Astrocyte of the spinal cord (primary cell): ENCODE measurements at regions not wholly inside any gene's neighbourhood (a gene's known extent, or its start where the extent isn't known, plus 50 kb on each side); places are given as distances from the start of the nearest gene placed in this dataset.

Source experiments
- DNase-seq: peaks from one replicate; pipeline ENCODE4 v3.0.0; 2011; ENCODE audit warnings: low read depth, low spot score
- H3K4me3 ChIP-seq: 2 replicates; pipeline ENCODE4 v1.5.1; 2011; ENCODE audit warnings: low read depth, mild to moderate bottlenecking, low read length, moderate library complexity
- in situ Hi-C: cut with HindIII; loops from 2 replicates; pipeline ENCODE4 v1.10.0; 2017; ENCODE audit warnings: low sequenced_read_pairs
- TF ChIP-seq, protein P1 (sequence below): IDR thresholded peaks from 2 replicates; pipeline ENCODE4 v1.5.1; 2012; ENCODE audit warnings: low read depth, mild to moderate bottlenecking, low read length, inconsistent platforms

DNA sequence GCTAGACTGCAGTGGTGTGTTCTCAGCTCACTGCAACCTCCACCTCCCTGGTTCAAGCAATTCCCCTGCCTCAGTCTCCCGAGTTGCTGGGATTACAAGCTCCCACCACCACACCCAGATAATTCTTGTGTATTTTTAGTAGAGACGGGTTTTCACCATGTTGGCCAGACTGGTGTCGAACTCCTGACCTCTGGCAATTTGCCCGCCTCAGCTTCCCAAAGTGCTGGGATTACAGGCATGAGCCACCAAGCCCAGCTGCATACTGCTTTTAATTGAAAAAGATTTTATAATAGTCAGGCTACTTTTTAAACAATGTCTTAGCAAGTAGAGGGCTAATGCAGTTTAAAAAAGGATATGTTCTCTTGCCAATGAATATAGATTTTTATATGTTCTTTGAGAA, 668.9 kb downstream of the SLC6A15 start:
- no peak overlapping the region for H3K4me3 ChIP-seq
- no peak for DNase-seq
- in situ Hi-C loops: no loop called here
- TF ChIP-seq, protein P1, sequence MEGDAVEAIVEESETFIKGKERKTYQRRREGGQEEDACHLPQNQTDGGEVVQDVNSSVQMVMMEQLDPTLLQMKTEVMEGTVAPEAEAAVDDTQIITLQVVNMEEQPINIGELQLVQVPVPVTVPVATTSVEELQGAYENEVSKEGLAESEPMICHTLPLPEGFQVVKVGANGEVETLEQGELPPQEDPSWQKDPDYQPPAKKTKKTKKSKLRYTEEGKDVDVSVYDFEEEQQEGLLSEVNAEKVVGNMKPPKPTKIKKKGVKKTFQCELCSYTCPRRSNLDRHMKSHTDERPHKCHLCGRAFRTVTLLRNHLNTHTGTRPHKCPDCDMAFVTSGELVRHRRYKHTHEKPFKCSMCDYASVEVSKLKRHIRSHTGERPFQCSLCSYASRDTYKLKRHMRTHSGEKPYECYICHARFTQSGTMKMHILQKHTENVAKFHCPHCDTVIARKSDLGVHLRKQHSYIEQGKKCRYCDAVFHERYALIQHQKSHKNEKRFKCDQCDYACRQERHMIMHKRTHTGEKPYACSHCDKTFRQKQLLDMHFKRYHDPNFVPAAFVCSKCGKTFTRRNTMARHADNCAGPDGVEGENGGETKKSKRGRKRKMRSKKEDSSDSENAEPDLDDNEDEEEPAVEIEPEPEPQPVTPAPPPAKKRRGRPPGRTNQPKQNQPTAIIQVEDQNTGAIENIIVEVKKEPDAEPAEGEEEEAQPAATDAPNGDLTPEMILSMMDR: no peak

DNA sequence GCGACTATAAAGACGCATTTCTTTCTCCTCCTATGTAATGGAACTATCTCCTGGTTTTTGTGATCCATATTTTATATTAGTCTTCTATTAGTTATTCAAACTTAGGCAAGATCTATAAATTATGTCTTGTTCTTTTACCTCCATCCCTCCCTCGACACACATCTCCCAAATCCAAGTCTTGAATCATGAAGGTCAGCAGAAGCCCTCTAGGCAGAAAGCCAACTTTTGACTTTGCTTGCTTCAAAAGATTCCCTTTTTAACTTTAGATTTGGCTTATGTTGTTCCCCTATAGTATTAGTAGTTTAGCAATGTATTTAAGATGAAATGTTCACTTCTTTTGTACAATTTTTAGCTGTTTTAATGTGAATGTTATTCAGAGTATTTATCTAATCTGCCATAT, 689.8 kb downstream of the SLC6A15 start:
- TF ChIP-seq, protein P1: no peak
- no peak for DNase-seq
- in situ Hi-C loops: no loop called here
- no peak overlapping the region for H3K4me3 ChIP-seq

DNA sequence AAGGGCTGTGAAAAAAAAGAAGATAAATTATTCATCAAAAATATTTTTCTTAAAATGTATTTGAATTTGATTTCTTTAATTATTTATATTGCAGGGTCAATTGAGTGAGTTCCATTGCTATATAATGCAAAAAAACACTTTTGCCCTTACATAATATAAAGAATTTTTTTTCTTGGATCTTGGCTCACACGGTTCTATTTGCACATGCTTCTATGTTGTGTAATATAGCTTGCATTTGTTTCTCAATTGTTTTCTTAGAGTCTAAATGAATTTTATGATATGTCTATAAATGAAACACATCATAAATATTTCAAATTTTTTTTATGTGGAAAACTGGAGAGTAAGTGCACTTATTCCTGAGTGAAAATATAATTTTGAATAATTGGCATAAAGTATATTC, 694.2 kb downstream of the SLC6A15 start:
- TF ChIP-seq, protein P1: no peak
- in situ Hi-C loops: no loop called here
- DNase-seq: no peak
- H3K4me3 ChIP-seq: no peak overlapping the region

DNA sequence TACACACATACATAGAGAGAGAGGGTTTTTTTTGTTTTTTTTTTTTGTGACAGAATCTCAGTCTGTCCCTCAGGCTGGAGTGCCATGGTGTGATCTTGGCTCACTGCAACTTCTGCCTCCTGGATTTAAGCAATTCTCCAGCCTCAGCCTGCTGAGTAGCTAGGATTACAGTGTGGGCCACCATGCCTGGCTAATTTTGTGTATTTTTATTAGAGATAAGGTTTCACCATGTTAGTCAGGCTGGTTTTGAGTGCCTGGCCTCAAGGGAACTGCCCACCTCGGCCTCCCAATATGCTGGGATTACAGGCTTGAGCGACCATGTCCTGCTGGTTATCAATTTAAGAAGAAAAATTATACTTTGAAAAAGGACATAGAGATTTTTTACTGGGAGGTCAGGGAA, 710.6 kb downstream of the SLC6A15 start:
- TF ChIP-seq, protein P1: no peak
- H3K4me3 ChIP-seq: no peak overlapping the region
- in situ Hi-C loops: no loop called here
- no peak for DNase-seq

DNA sequence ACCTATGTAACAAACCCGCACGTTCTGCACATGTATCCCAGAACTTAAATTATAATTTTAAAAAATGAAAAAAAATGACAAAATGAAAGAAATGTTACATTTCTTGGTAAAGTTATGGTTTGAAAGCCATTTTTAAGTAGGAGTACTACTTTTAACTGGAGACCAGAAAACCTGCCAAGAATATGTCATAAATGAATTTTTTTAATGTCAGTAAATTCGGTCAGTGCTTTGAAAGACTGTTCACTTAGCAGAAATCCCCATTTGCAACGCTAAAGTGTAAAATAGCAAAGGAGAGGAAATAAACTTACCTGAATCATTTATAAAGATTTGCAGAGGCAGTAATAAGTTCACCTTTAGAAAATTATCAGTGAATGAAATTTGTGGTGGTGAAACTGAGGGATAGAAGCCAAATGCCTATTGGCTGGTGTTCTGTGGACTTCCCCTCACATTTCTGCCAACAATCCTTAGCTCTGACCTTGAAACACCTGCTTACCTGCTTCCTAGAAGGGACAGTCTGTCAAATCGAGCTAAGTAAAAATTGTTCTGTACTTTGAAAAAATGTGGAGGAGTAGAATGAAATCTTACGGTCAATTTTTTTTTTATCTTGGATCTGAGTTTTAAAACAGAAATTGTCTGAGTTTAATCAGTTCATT, 714.2 kb downstream of the SLC6A15 start:
- H3K4me3 ChIP-seq: no peak overlapping the region
- TF ChIP-seq, protein P1: no peak
- in situ Hi-C loops: no loop called here
- DNase-seq: no peak

DNA sequence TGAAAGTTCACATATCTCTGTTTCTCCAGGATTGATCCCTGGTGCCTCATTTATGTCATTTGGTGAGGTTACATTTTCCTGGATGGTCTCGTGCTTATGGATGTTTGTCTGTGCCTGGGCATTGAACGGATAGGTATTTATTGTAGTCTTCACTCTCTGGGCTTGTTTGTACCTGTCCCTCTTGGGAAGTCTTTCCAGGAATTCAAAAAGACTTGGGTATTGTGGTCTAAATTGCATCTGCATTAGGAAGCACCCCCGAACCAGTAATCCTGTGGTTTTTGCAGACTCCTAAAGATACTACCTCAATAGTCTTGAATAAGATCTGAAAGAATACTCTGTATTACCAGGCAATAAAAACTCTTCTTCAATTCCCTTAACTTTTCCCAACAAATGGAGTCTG, 720.8 kb downstream of the SLC6A15 start:
- DNase-seq: no peak
- in situ Hi-C loops: no loop called here
- H3K4me3 ChIP-seq: no peak overlapping the region
- TF ChIP-seq, protein P1: no peak
